ENCODE measurements at regions not wholly inside any gene's neighbourhood (a gene's known extent, or its start where the extent isn't known, plus 50 kb on each side); places are given as distances from the start of the nearest gene placed in this dataset.

DNA sequence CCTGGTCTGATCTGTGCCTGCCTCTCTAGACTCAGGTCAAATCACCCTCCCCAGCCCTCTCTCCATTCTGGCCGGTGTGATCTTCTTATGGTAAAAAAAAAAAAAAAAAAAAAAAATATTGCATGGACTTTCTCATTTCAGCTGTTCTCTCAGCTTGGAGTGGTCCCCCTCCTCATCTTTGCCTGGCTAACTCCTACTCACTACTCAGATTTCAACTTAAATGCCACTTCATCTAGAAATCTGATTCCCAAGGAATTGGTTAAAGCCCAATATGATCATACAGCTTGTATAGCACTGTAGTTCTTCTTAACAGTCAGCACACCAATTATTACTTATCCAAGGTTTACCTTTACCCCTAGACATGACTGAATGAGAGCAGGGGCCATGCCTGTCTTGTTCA lies 105.9 kb upstream of the CARMIL1 start:
- no peak for TF ChIP-seq EZH2phosphoT487 (IDR thresholded peaks at IDR 0.05; ENCODE audit: borderline replicate concordance)
- TF ChIP-seq, protein P1, sequence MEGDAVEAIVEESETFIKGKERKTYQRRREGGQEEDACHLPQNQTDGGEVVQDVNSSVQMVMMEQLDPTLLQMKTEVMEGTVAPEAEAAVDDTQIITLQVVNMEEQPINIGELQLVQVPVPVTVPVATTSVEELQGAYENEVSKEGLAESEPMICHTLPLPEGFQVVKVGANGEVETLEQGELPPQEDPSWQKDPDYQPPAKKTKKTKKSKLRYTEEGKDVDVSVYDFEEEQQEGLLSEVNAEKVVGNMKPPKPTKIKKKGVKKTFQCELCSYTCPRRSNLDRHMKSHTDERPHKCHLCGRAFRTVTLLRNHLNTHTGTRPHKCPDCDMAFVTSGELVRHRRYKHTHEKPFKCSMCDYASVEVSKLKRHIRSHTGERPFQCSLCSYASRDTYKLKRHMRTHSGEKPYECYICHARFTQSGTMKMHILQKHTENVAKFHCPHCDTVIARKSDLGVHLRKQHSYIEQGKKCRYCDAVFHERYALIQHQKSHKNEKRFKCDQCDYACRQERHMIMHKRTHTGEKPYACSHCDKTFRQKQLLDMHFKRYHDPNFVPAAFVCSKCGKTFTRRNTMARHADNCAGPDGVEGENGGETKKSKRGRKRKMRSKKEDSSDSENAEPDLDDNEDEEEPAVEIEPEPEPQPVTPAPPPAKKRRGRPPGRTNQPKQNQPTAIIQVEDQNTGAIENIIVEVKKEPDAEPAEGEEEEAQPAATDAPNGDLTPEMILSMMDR (conservative IDR thresholded peaks at IDR 0.05; ENCODE audit: low read length): no peak
- Histone ChIP-seq H3K4me2 (ENCODE audit: low read depth, low read length, poor library complexity, severe bottlenecking) (no peak overlapping the region), H4K20me1 (ENCODE audit: insufficient read depth, low read length, poor library complexity, severe bottlenecking) (no peaks in the 10 kb centered on the region), H3K79me2 (ENCODE audit: insufficient read depth, low read length) (no peaks in the 10 kb centered on the region), H3K4me1 (ENCODE audit: insufficient read depth, low read length, poor library complexity, severe bottlenecking) (peaks cover 27% of the 10 kb centered on the region), H3K27me3 (ENCODE audit: insufficient read depth, low read length, poor library complexity, severe bottlenecking) (no peaks in the 10 kb centered on the region), H3K9me2 (replicated peaks; ENCODE audit: low read depth, low read length) (no peaks in the 10 kb centered on the region), H3F3A (ENCODE audit: low read depth) (no peaks in the 10 kb centered on the region), H3K9ac (ENCODE audit: low read depth, low read length, poor library complexity, severe bottlenecking) (no peak overlapping the region), H2AFZ (ENCODE audit: low read length) (no peak overlapping the region), H3K9me3 (ENCODE audit: insufficient read depth, low read depth, low read length) (no peaks in the 10 kb centered on the region), H3K4me3 (ENCODE audit: low read length, poor library complexity, severe bottlenecking) (no peak overlapping the region), H3K36me3 (ENCODE audit: insufficient read depth, low read length) (no peaks in the 10 kb centered on the region)

DNA sequence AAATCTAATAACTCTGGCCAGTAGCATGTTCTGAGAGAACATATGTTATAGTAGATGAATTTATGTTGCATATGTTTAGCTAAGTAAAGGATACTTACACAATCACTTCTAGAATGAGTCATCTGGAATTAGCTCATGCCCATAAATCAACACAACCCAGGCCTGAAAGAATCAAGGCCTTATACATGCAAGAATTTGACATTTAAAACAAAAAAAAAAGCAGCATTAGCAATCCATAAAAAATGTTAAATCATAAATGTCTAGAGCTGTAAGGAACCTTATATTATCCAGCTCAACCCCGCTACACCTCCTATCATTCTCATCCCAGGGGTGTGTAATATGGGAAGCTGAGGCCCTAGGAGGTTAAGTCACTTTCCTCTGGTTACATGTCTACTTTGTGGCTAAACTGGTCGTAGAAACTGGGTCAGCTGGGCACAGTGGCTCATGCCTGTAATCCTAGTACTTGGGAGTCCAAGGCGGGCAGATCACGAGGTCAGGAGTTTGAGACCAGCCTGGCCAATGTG lies 105.2 kb upstream of the CARMIL1 start:
- Histone ChIP-seq H3K79me2 (ENCODE audit: insufficient read depth, low read length) (no peaks in the 10 kb centered on the region), H2AFZ (ENCODE audit: low read length) (no peak overlapping the region), H3K4me2 (ENCODE audit: low read depth, low read length, poor library complexity, severe bottlenecking) (no peak overlapping the region), H3K36me3 (ENCODE audit: insufficient read depth, low read length) (no peaks in the 10 kb centered on the region), H3K27me3 (ENCODE audit: insufficient read depth, low read length, poor library complexity, severe bottlenecking) (no peaks in the 10 kb centered on the region), H3K4me1 (ENCODE audit: insufficient read depth, low read length, poor library complexity, severe bottlenecking) (peaks cover 26% of the 10 kb centered on the region), H3K9me3 (ENCODE audit: insufficient read depth, low read depth, low read length) (no peaks in the 10 kb centered on the region), H3K9ac (ENCODE audit: low read depth, low read length, poor library complexity, severe bottlenecking) (no peak overlapping the region), H4K20me1 (ENCODE audit: insufficient read depth, low read length, poor library complexity, severe bottlenecking) (no peaks in the 10 kb centered on the region), H3K9me2 (replicated peaks; ENCODE audit: low read depth, low read length) (no peaks in the 10 kb centered on the region), H3K4me3 (ENCODE audit: low read length, poor library complexity, severe bottlenecking) (no peak overlapping the region), H3F3A (ENCODE audit: low read depth) (no peaks in the 10 kb centered on the region)
- TF ChIP-seq EZH2phosphoT487 (IDR thresholded peaks at IDR 0.05; ENCODE audit: borderline replicate concordance): no peak
- TF ChIP-seq, protein P1 (conservative IDR thresholded peaks at IDR 0.05; ENCODE audit: low read length): no peak

DNA sequence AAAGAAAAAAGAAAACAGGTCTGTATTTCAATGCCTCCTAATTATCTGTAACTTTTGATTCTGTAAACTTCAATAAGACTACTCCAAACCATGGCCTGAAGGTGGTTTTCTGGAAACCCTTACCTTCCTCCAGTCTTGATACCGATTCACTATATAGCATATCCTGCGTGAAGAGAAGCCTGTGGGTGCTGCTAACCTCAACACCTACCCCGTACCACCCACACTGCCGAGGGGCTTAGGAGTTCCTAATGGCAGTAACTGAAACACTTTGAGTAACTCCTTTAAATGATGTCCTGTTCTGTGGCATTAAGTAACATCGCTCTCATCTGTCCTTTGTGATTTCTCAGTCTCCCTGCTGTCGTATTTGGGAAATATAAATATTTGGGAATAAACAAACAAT lies 104.5 kb upstream of the CARMIL1 start:
- Histone ChIP-seq H2AFZ (ENCODE audit: low read length) (no peak overlapping the region), H3K9me3 (ENCODE audit: insufficient read depth, low read depth, low read length) (no peaks in the 10 kb centered on the region), H3K4me3 (ENCODE audit: low read length, poor library complexity, severe bottlenecking) (no peak overlapping the region), H3F3A (ENCODE audit: low read depth) (no peaks in the 10 kb centered on the region), H3K9ac (ENCODE audit: low read depth, low read length, poor library complexity, severe bottlenecking) (no peak overlapping the region), H3K27me3 (ENCODE audit: insufficient read depth, low read length, poor library complexity, severe bottlenecking) (no peaks in the 10 kb centered on the region), H3K9me2 (replicated peaks; ENCODE audit: low read depth, low read length) (no peaks in the 10 kb centered on the region), H3K4me2 (ENCODE audit: low read depth, low read length, poor library complexity, severe bottlenecking) (no peak overlapping the region), H3K4me1 (ENCODE audit: insufficient read depth, low read length, poor library complexity, severe bottlenecking) (peaks cover 26% of the 10 kb centered on the region), H4K20me1 (ENCODE audit: insufficient read depth, low read length, poor library complexity, severe bottlenecking) (no peaks in the 10 kb centered on the region), H3K79me2 (ENCODE audit: insufficient read depth, low read length) (no peaks in the 10 kb centered on the region), H3K36me3 (ENCODE audit: insufficient read depth, low read length) (no peaks in the 10 kb centered on the region)
- TF ChIP-seq EZH2phosphoT487 (IDR thresholded peaks at IDR 0.05; ENCODE audit: borderline replicate concordance): no peak
- TF ChIP-seq, protein P1 (conservative IDR thresholded peaks at IDR 0.05; ENCODE audit: low read length): no peak

Data from Loucy (cell line).